H1 (cell line): ENCODE measurements at regions not wholly inside any gene's neighbourhood (a gene's known extent, or its start where the extent isn't known, plus 50 kb on each side); places are given as distances from the start of the nearest gene placed in this dataset.

Experiments
- CTCF ChIA-PET: fragments of 300-600 bp; sonication (Branson Sonifier 250); formaldehyde crosslinking; loops from one replicate; lab custom pipeline; 2021; ENCODE audit not compliant: partially characterized antibody; lab: Charles Lee
- POLR2A ChIA-PET: fragments of 300-600 bp; sonication (Branson Sonifier 250); formaldehyde crosslinking; loops from one replicate; lab custom pipeline; 2021; ENCODE audit warnings: inconsistent platforms; ENCODE audit not compliant: partially characterized antibody; lab: Charles Lee
- DNase-seq, 2 experiments: peaks; one replicate each; pipeline versions ENCODE4 v3.0.0 to v3.0.0-alpha.2; 2010 to 2022; ENCODE audit warnings: low spot score in 2 of 2, low read depth in 1 of 2, mixed read lengths in 1 of 2
- FAIRE-seq: peaks from 2 replicates; lab custom pipeline; 2011; peaks lifted over from hg19 to GRCh38; lab: Jason Lieb, UNC
- H2AFZ ChIP-seq: 2 replicates; pipeline ENCODE4 v1.8.1; 2012; ENCODE audit warnings: low read length, inconsistent platforms
- H2AK5ac ChIP-seq: 2 replicates; pipeline ENCODE4 v1.6.1; 2013; ENCODE audit warnings: low read depth, low read length
- H2BK120ac ChIP-seq: replicated peaks from 2 replicates; pipeline ENCODE3; 2013; ENCODE audit warnings: low read depth, low read length, inconsistent platforms
- H2BK12ac ChIP-seq: 2 replicates; pipeline ENCODE4 v1.6.1; 2013; ENCODE audit warnings: low read depth, low read length
- H2BK15ac ChIP-seq: 2 replicates; pipeline ENCODE4 v1.6.1; 2013; ENCODE audit warnings: low read length
- H2BK20ac ChIP-seq: 2 replicates; pipeline ENCODE4 v1.6.1; 2013; ENCODE audit warnings: low read length
- H2BK5ac ChIP-seq: 2 replicates; pipeline ENCODE4 v1.6.1; 2013; ENCODE audit warnings: low read depth, low read length
- H3K14ac ChIP-seq: 2 replicates; pipeline ENCODE4 v1.6.1; 2013; ENCODE audit warnings: inconsistent platforms; ENCODE audit not compliant: insufficient read length
- H3K18ac ChIP-seq: 2 replicates; pipeline ENCODE4 v1.6.1; 2013; ENCODE audit warnings: low read length; ENCODE audit errors: extremely low read depth
- H3K23ac ChIP-seq: 2 replicates; pipeline ENCODE4 v1.6.1; 2013; ENCODE audit warnings: inconsistent platforms; ENCODE audit not compliant: insufficient read length
- H3K23me2 ChIP-seq: 2 replicates; pipeline ENCODE4 v1.6.1; 2013; ENCODE audit warnings: low read depth, low read length
- H3K27ac ChIP-seq: 2 replicates; pipeline ENCODE4 v1.6.1; 2011; ENCODE audit warnings: low read depth, low read length, inconsistent platforms
- H3K27me3 ChIP-seq, 4 experiments: replicated peaks in 1 of 4; 1 replicate in 1 of 4; 2 replicates in 3 of 4; pipeline versions ENCODE4 v1.6.1 to v1.8.1; 2011 to 2013; ENCODE audit warnings: low read length in 3 of 4, mild to moderate bottlenecking in 3 of 4, inconsistent platforms in 2 of 4, mixed read lengths in 2 of 4, moderate library complexity in 1 of 4; ENCODE audit not compliant: control insufficient read depth in 3 of 4, insufficient read depth in 3 of 4; ENCODE audit errors: extremely low read depth in 1 of 4
- H3K36me3 ChIP-seq, 4 experiments: 2 replicates each; pipeline versions ENCODE4 v1.6.1 to v1.8.1; 2011 to 2013; ENCODE audit warnings: mild to moderate bottlenecking in 4 of 4, low read length in 3 of 4, moderate library complexity in 2 of 4, control low read depth in 1 of 4, inconsistent platforms in 1 of 4; ENCODE audit not compliant: insufficient read depth in 4 of 4, control insufficient read depth in 2 of 4
- H3K4ac ChIP-seq: replicated peaks from 2 replicates; pipeline ENCODE3; 2013; ENCODE audit warnings: low read length, low read depth, mixed read lengths, inconsistent platforms; ENCODE audit not compliant: insufficient read length
- H3K4me1 ChIP-seq, 4 experiments: replicated peaks in 1 of 4; 1 replicate in 1 of 4; 2 replicates in 3 of 4; pipeline versions ENCODE4 v1.6.1 to v1.8.1; 2011 to 2013; ENCODE audit warnings: low read length in 3 of 4, inconsistent platforms in 2 of 4, mixed read lengths in 1 of 4; ENCODE audit not compliant: insufficient read depth in 4 of 4, control insufficient read depth in 3 of 4
- H3K4me2 ChIP-seq, 2 experiments: 2 replicates each; pipeline versions ENCODE4 v1.6.1 to v1.8.1; 2011 to 2013; ENCODE audit warnings: low read depth in 2 of 2, low read length in 2 of 2, control low read depth in 1 of 2, inconsistent platforms in 1 of 2, mild to moderate bottlenecking in 1 of 2; ENCODE audit not compliant: insufficient read depth in 1 of 2
- H3K4me3 ChIP-seq, 4 experiments: fragments of 200-600, 300-600 bp in 1 of 4; sonication (generic), shearing (Covaris generic), sonication (Bioruptor Twin) in 1 of 4; 2 replicates each; pipeline versions ENCODE4 v1.5.1 to v1.8.1; 2011 to 2016; ENCODE audit warnings: low read length in 4 of 4, low read depth in 3 of 4, control low read depth in 2 of 4, inconsistent platforms in 2 of 4, mild to moderate bottlenecking in 2 of 4, mixed read lengths in 1 of 4, moderate library complexity in 1 of 4; ENCODE audit not compliant: insufficient read depth in 2 of 4; ENCODE audit errors: extremely low read depth in 1 of 4
- H3K56ac ChIP-seq: replicated peaks from 2 replicates; pipeline ENCODE3; 2013; ENCODE audit warnings: low read depth, mild to moderate bottlenecking, mixed read lengths, low read length, inconsistent platforms; ENCODE audit not compliant: insufficient read length
- H3K79me1 ChIP-seq: 2 replicates; pipeline ENCODE4 v1.6.1; 2013; ENCODE audit warnings: low read depth, low read length, control low read depth
- H3K79me2 ChIP-seq, 2 experiments: 2 replicates each; pipeline versions ENCODE4 v1.6.1 to v1.8.1; 2012 to 2013; ENCODE audit warnings: low read length in 2 of 2, mild to moderate bottlenecking in 2 of 2, inconsistent platforms in 1 of 2; ENCODE audit not compliant: insufficient read depth in 2 of 2, control insufficient read depth in 1 of 2
- H3K9ac ChIP-seq, 4 experiments: replicated peaks in 1 of 4; 1 replicate in 1 of 4; 2 replicates in 3 of 4; pipeline versions ENCODE4 v1.6.1 to v1.8.1; 2011 to 2013; ENCODE audit warnings: low read depth in 3 of 4, low read length in 3 of 4, control low read depth in 2 of 4, mild to moderate bottlenecking in 2 of 4, moderate library complexity in 2 of 4, inconsistent platforms in 1 of 4; ENCODE audit errors: extremely low read depth in 1 of 4
- H3K9me3 ChIP-seq, 2 experiments: 2 replicates each; pipeline versions ENCODE4 v1.6.1 to v1.8.1; 2012 to 2013; ENCODE audit warnings: mild to moderate bottlenecking in 2 of 2, moderate library complexity in 2 of 2, control low read depth in 1 of 2, inconsistent platforms in 1 of 2, low read depth in 1 of 2, low read length in 1 of 2, mixed read lengths in 1 of 2; ENCODE audit not compliant: insufficient read depth in 2 of 2
- H4K20me1 ChIP-seq, 2 experiments: replicated peaks in 1 of 2; 2 replicates each; pipeline versions ENCODE3 to v1.8.1; 2011 to 2013; ENCODE audit warnings: inconsistent platforms in 2 of 2, low read length in 2 of 2, mild to moderate bottlenecking in 1 of 2; ENCODE audit not compliant: insufficient read depth in 2 of 2, control insufficient read depth in 1 of 2
- H4K5ac ChIP-seq: 2 replicates; pipeline ENCODE4 v1.6.1; 2013; ENCODE audit warnings: low read length, low read depth, mixed read lengths, inconsistent platforms; ENCODE audit not compliant: insufficient read length
- H4K8ac ChIP-seq: 2 replicates; pipeline ENCODE4 v1.8.0; 2013; ENCODE audit warnings: mild to moderate bottlenecking, moderate library complexity, low read length, inconsistent platforms; ENCODE audit not compliant: insufficient read depth; ENCODE audit errors: extremely low read depth
- H4K91ac ChIP-seq: replicated peaks from 2 replicates; pipeline ENCODE3; 2013; ENCODE audit warnings: low read length, mixed read lengths, inconsistent platforms; ENCODE audit not compliant: insufficient read length
- BRCA1 ChIP-seq: IDR thresholded peaks from 2 replicates; pipeline ENCODE4 v1.6.1; 2012; ENCODE audit warnings: low read depth, low read length, improper control_type of control experiment
- CTBP2 ChIP-seq: IDR thresholded peaks from 2 replicates; pipeline ENCODE4 v1.7.0; 2011; ENCODE audit warnings: borderline replicate concordance, mild to moderate bottlenecking, moderate library complexity, mixed read lengths, low read length; ENCODE audit not compliant: insufficient read depth, insufficient read length
- SP1 ChIP-seq: IDR thresholded peaks from 2 replicates; pipeline ENCODE4 v1.6.1; 2011; ENCODE audit warnings: low read depth, low read length
- WGBS, 2 experiments: shearing (Covaris generic) in 1 of 2; methylation state at CpG; one replicate each; pipeline versions ENCODE4 v1.1.6 to v1.1.7; 2013 to 2015; ENCODE audit warnings: low lambda C conversion rate in 2 of 2, mixed read lengths in 2 of 2, inconsistent platforms in 1 of 2, low coverage in 1 of 2, missing lambda C conversion rate in 1 of 2; ENCODE audit not compliant: insufficient replicate concordance in 2 of 2, insufficient coverage in 1 of 2, insufficient read length in 1 of 2; ENCODE audit errors: extremely low coverage in 1 of 2, missing lambda C conversion rate in 1 of 2; 5-methylcytosine and 5-hydroxymethylcytosine counted together

GRCh38 chr10:130261766-130262165 lies 125.6 kb downstream of the GLRX3 start:
- Histone ChIP-seq H3K36me3 (no peaks in the 10 kb centered on the region; a peak in 1 of 8 replicates), H3K4me3 (no peak overlapping the region), H2BK120ac (no peak overlapping the region), H2BK15ac (no peak overlapping the region), H3K27me3 (no peaks in the 10 kb centered on the region), H3K4ac (no peak overlapping the region), H4K5ac (no peak overlapping the region), H3K14ac (no peak overlapping the region), H3K18ac (no peak overlapping the region), H4K8ac (no peak overlapping the region), H3K56ac (no peak overlapping the region), H3K9ac (no peak overlapping the region), H2AFZ (no peak overlapping the region), H3K23ac (no peak overlapping the region), H2BK20ac (no peak overlapping the region), H2BK5ac (no peak overlapping the region), H3K4me2 (no peak overlapping the region), H4K91ac (no peak overlapping the region), H3K4me1 (no peaks in the 10 kb centered on the region), H4K20me1 (no peaks in the 10 kb centered on the region), H2BK12ac (no peak overlapping the region), H3K27ac (no peak overlapping the region), H3K79me2 (no peaks in the 10 kb centered on the region), H2AK5ac (no peak overlapping the region), H3K23me2 (no peaks in the 10 kb centered on the region), H3K79me1 (no peaks in the 10 kb centered on the region), H3K9me3 (peaks cover 45 to 66% of the 10 kb centered on the region in 2 experiments)
- ChIA-PET CTCF (no interaction called here), POLR2A (no interaction called here)
- no peak for DNase-seq
- no peak for FAIRE-seq
- WGBS, 2 experiments = 93% methylated on average over 11 of the region's 11 CpGs; no CpG with 5 or more reads in 1 of the 2 experiments
- TF ChIP-seq SP1 (no peak), BRCA1 (no peak), CTBP2 (no peak)
